Activated effector memory CD4-positive, alpha-beta T cell treated with Interleukin-2 at 50 U/mL for 16 hours (primary cell): ENCODE measurements at regions not wholly inside any gene's neighbourhood (a gene's known extent, or its start where the extent isn't known, plus 50 kb on each side); places are given as distances from the start of the nearest gene placed in this dataset.

Experiments
- DNase-seq: peaks from one replicate; pipeline ENCODE4 v3.0.0-alpha.2; 2020

- DNase-seq: no peak
These were observed 133.6 kb upstream of the NPVF start for GRCh38 chr7:25361863-25362262.

GRCh38 chr7:25368599-25369201 is 140.4 kb upstream of the NPVF start:
- no peak for DNase-seq

GRCh38 chr7:25369786-25370185 is 141.5 kb upstream of the NPVF start:
- DNase-seq: no peak

- no peak for DNase-seq
These were observed 143.7 kb upstream of the NPVF start for GRCh38 chr7:25371972-25372371.

GRCh38 chr7:25375805-25376600 is 147.7 kb upstream of the NPVF start:
- no peak for DNase-seq

GRCh38 chr7:25379351-25380300 is 151.3 kb upstream of the NPVF start:
- DNase-seq: no peak

GRCh38 chr7:25381818-25382589 is 153.7 kb upstream of the NPVF start:
- DNase-seq: no peak

- no peak for DNase-seq
These were observed 154.6 kb upstream of the NPVF start for GRCh38 chr7:25382869-25383268.

- DNase-seq: no peak
These were observed 155.1 kb upstream of the NPVF start for GRCh38 chr7:25383402-25383801.

- no peak for DNase-seq
These were observed 156.7 kb upstream of the NPVF start for GRCh38 chr7:25384788-25385505.

- DNase-seq: no peak
These were observed 157.3 kb upstream of the NPVF start for GRCh38 chr7:25385506-25386136.

- no peak for DNase-seq
These were observed 158.0 kb upstream of the NPVF start for GRCh38 chr7:25386311-25386744.

GRCh38 chr7:25388681-25389080 is 160.4 kb upstream of the NPVF start:
- no peak for DNase-seq

- no peak for DNase-seq
These were observed 161.3 kb upstream of the NPVF start for GRCh38 chr7:25389489-25390106.

GRCh38 chr7:25391295-25391861 is 163.1 kb upstream of the NPVF start:
- DNase-seq: no peak

- no peak for DNase-seq
These were observed 163.8 kb upstream of the NPVF start for GRCh38 chr7:25391961-25392587.

GRCh38 chr7:25392588-25393338 is 164.5 kb upstream of the NPVF start:
- DNase-seq: no peak

GRCh38 chr7:25395976-25396375 is 167.7 kb upstream of the NPVF start:
- no peak for DNase-seq

- DNase-seq: no peak
These were observed 168.4 kb upstream of the NPVF start for GRCh38 chr7:25396668-25397067.
